ENCODE measurements at regions not wholly inside any gene's neighbourhood (a gene's known extent, or its start where the extent isn't known, plus 50 kb on each side); places are given as distances from the start of the nearest gene placed in this dataset.

- ChIA-PET POLR2A (interaction anchor here (0.6 kb wide), 1 partner anchor 516 kb away, joined by 3 read pairs; no protein-coding TSS in a partner anchor), CTCF (ENCODE audit: low intra/inter-chr PET ratio) (no interaction called here)
- BruUV-seq (replicated peaks), result no TSS peak
- Histone ChIP-seq H4K20me1 (replicated peaks; ENCODE audit: control insufficient read depth, insufficient read depth, low read length) (peaks cover 5% of the 10 kb centered on the region; the same call in 1 of the 2 replicates), H3K9ac (ENCODE audit: insufficient read depth in 1 of 2, low read depth in 2 of 2, low read length in 2 of 2) (no peak overlapping the region), H3K9me3 (replicated peaks; ENCODE audit: control insufficient read depth, insufficient read depth, low read depth, low read length) (no peaks in the 10 kb centered on the region), H3K4me2 (ENCODE audit: insufficient read depth, low read length) (no peak overlapping the region), H3K4me3 (no peak overlapping the region), H3K36me3 (ENCODE audit: control insufficient read depth, insufficient read depth, low read length) (no peaks in the 10 kb centered on the region), H3K27ac (ENCODE audit: extremely low read depth, low read depth, low read length) (no peak overlapping the region), H3K79me2 (ENCODE audit: control insufficient read depth, insufficient read depth, low read length) (no peaks in the 10 kb centered on the region), H3K4me1 (replicated peaks in 1 of 2; ENCODE audit: control insufficient read depth in 2 of 2, insufficient read depth in 2 of 2, low read length in 2 of 2) (peaks cover 0 to 2% of the 10 kb centered on the region in 2 experiments; a peak in 1 of 5 replicates), H2AFZ (ENCODE audit: low read depth, low read length) (no peak overlapping the region), H3K27me3 (ENCODE audit: control insufficient read depth in 2 of 2, insufficient read depth in 2 of 2, low read length in 2 of 2) (no peaks in the 10 kb centered on the region), H3K9me1 (ENCODE audit: control insufficient read depth, insufficient read depth, low read length) (no peaks in the 10 kb centered on the region)
- WGBS (ENCODE audit: insufficient coverage, low coverage, missing lambda C conversion rate), result 58% methylated on average over 4 of the region's 4 CpGs
- ATAC-seq (no peak), DNase-seq (ENCODE audit: extremely low read depth in 1 of 4, low spot score in 3 of 4) (no peak), FAIRE-seq (no peak)
- in situ Hi-C loops (cut with MboI), result loop anchor here (25.0 kb wide), 1 partner anchor 212 kb away; no protein-coding TSS in a partner anchor
- intact Hi-C loops (cut with micrococcal nuclease), result loop anchor here (5.0 kb wide), 2 partner anchors 103 to 123 kb away; a partner anchor contains a TSS
- TF ChIP-seq U2AF1 (optimal IDR thresholded peaks at IDR 0.05; ENCODE audit: low read depth, low read length) (no peak), ARID3A (IDR thresholded peaks at IDR 0.05; ENCODE audit: borderline replicate concordance, low read depth, low read length) (no peak), CBX2 (IDR thresholded peaks at IDR 0.05; ENCODE audit: insufficient read depth, low read length, poor library complexity, severe bottlenecking) (no peak), XRCC5 (IDR thresholded peaks at IDR 0.05; ENCODE audit: low read depth, low read length) (no peak), POLR3A (IDR thresholded peaks at IDR 0.05; ENCODE audit: borderline replicate concordance, extremely low read depth, insufficient read depth, insufficient read length) (no peak), ZC3H11A (IDR thresholded peaks at IDR 0.05; ENCODE audit: low read depth, low read length) (no peak), FOXK1 (CRISPR knock-in tag; IDR thresholded peaks at IDR 0.05; ENCODE audit: borderline replicate concordance) (no peak), ZNF175 (CRISPR knock-in tag; IDR thresholded peaks at IDR 0.05; ENCODE audit: low read depth) (no peak), ATF2 (CRISPR knock-in tag; IDR thresholded peaks at IDR 0.05) (no peak), NR2F6 (CRISPR knock-in tag; IDR thresholded peaks at IDR 0.05) (no peak)
Observed at GRCh38 chr18:46275370-46275769, 171.2 kb downstream of the HAUS1 start.
